HCT116 (cell line): ENCODE measurements at regions not wholly inside any gene's neighbourhood (a gene's known extent, or its start where the extent isn't known, plus 50 kb on each side); places are given as distances from the start of the nearest gene placed in this dataset.

Source experiments
- CTCF ChIP-seq, 3 experiments: fragments of 200-600 bp in 1 of 3; sonication (generic) in 1 of 3; IDR thresholded peaks in 2 of 3; conservative IDR thresholded peaks in 1 of 3; 2 replicates each; pipeline ENCODE4 v1.5.1; 2012 to 2017; ENCODE audit warnings: low read depth in 2 of 3, low read length in 2 of 3, antibody characterized with exemption in 1 of 3, borderline replicate concordance in 1 of 3, control low read depth in 1 of 3, mild to moderate bottlenecking in 1 of 3, mixed read lengths in 1 of 3, mixed run types in 1 of 3, moderate library complexity in 1 of 3; ENCODE audit not compliant: insufficient read depth in 1 of 3
- ELF1 ChIP-seq: IDR thresholded peaks from 2 replicates; pipeline ENCODE4 v1.6.1; 2012; ENCODE audit warnings: low read depth, borderline replicate concordance
- EZH2 ChIP-seq: fragments of 200-600 bp; sonication (generic); IDR thresholded peaks from 2 replicates; pipeline ENCODE4 v1.6.1; 2017; ENCODE audit warnings: antibody characterized with exemption, mixed run types
- EZH2phosphoT487 ChIP-seq: fragments of 200-600 bp; IDR thresholded peaks from 2 replicates; pipeline ENCODE4 v1.6.1; 2018; ENCODE audit warnings: antibody characterized with exemption, borderline replicate concordance
- JUND ChIP-seq: IDR thresholded peaks from 2 replicates; pipeline ENCODE4 v1.6.1; 2012
- MAX ChIP-seq: IDR thresholded peaks from 2 replicates; pipeline ENCODE4 v1.6.1; 2012
- POLR2A ChIP-seq: IDR thresholded peaks from 2 replicates; pipeline ENCODE4 v1.7.0; 2011; ENCODE audit warnings: borderline replicate concordance; ENCODE audit not compliant: insufficient read depth, insufficient read length; ENCODE audit errors: extremely low read depth
- POLR2AphosphoS5 ChIP-seq: IDR thresholded peaks from 2 replicates; pipeline ENCODE4 v1.6.1; 2011; ENCODE audit warnings: mild to moderate bottlenecking, low read depth, low read length, moderate library complexity
- RAD21 ChIP-seq: IDR thresholded peaks from 2 replicates; pipeline ENCODE4 v1.6.1; 2012; ENCODE audit warnings: low read depth, mild to moderate bottlenecking
- SIN3A ChIP-seq: IDR thresholded peaks from 2 replicates; pipeline ENCODE4 v1.6.1; 2012; ENCODE audit warnings: low read depth
- SP1 ChIP-seq: IDR thresholded peaks from 2 replicates; pipeline ENCODE4 v1.6.1; 2012; ENCODE audit warnings: low read depth
- SRF ChIP-seq: IDR thresholded peaks from 2 replicates; pipeline ENCODE4 v1.6.1; 2012; ENCODE audit warnings: low read depth
- ZFX ChIP-seq: fragments of 450-650 bp; IDR thresholded peaks from 2 replicates; pipeline ENCODE4 v1.6.1; 2017
- TF ChIP-seq, protein P1 (sequence below): IDR thresholded peaks from 2 replicates; pipeline ENCODE4 v1.6.1; 2012

GRCh38 chr14:56059054-56059453, 59.2 kb upstream of the PELI2 start:
- TF ChIP-seq POLR2AphosphoS5 (no peak), CTCF (IDR thresholded peaks at IDR 0.05 in 2 of 3, conservative IDR thresholded peaks at IDR 0.05 in 1 of 3; ENCODE audit: borderline replicate concordance in 1 of 3, insufficient read depth in 1 of 3, low read depth in 2 of 3, low read length in 2 of 3) (no peak), EZH2 (no peak), SP1 (no peak), MAX (no peak), RAD21 (no peak), SIN3A (no peak), JUND (no peak), ELF1 (no peak), ZFX (no peak), EZH2phosphoT487 (no peak), POLR2A (no peak), SRF (no peak)
- TF ChIP-seq, protein P1, sequence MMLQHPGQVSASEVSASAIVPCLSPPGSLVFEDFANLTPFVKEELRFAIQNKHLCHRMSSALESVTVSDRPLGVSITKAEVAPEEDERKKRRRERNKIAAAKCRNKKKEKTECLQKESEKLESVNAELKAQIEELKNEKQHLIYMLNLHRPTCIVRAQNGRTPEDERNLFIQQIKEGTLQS, result no peak
